IMR-90 (cell line): ENCODE measurements at regions not wholly inside any gene's neighbourhood (a gene's known extent, or its start where the extent isn't known, plus 50 kb on each side); places are given as distances from the start of the nearest gene placed in this dataset.
"Not testable (repeated sequence)": the region's sequence is repeated elsewhere in the genome, so short reads cannot be mapped to it uniquely, and the experiment has no call there.

Experiments used
- ATAC-seq: fragments of 200-7000 bp; cut with Tn5 transposase; 2 replicates; pipeline ENCODE4 v1.9.1; 2020; ENCODE audit warnings: low read depth, mild to moderate bottlenecking, moderate library complexity
- BruUV-seq: library from RNA; stranded (reverse); fragments of 400-500 nt; replicated peaks from 2 replicates; lab custom pipeline; 2021; lab: Mats Ljungman, UMichigan
- CTCF ChIA-PET: fragments of 300-600 bp; formaldehyde crosslinking; extraction: SDS; loops from one replicate; lab custom pipeline; 2021; ENCODE audit warnings: antibody characterized with exemption; lab: Yijun Ruan, JAX
- POLR2A ChIA-PET: fragments of 300-600 bp; sonication (Branson Sonifier 250); formaldehyde crosslinking; loops from one replicate; lab custom pipeline; 2022; ENCODE audit warnings: antibody characterized with exemption; ENCODE audit not compliant: unreplicated experiment; lab: Charles Lee
- DNase-seq: peaks from one replicate; pipeline ENCODE4 v3.0.0; 2013
- H2AFZ ChIP-seq: replicated peaks from 2 replicates; pipeline ENCODE3; 2013; ENCODE audit warnings: low read length, mild to moderate bottlenecking; ENCODE audit not compliant: poor library complexity
- H2AK5ac ChIP-seq: 2 replicates; pipeline ENCODE4 v1.6.1; 2013; ENCODE audit warnings: low read depth, low read length, inconsistent platforms
- H2AK9ac ChIP-seq: replicated peaks from 2 replicates; pipeline ENCODE3; 2013; ENCODE audit warnings: mild to moderate bottlenecking, low read depth, low read length, moderate library complexity; ENCODE audit not compliant: poor library complexity
- H2BK120ac ChIP-seq: 2 replicates; pipeline ENCODE4 v1.6.1; 2013; ENCODE audit warnings: low read depth, low read length, inconsistent platforms
- H2BK15ac ChIP-seq: 3 replicates; pipeline ENCODE4 v1.6.1; 2013; ENCODE audit warnings: low read depth, low read length, inconsistent platforms
- H2BK20ac ChIP-seq: 2 replicates; pipeline ENCODE4 v1.6.1; 2013; ENCODE audit warnings: low read depth, mild to moderate bottlenecking, inconsistent platforms, low read length, moderate library complexity
- H2BK5ac ChIP-seq: 2 replicates; pipeline ENCODE4 v1.6.1; 2013; ENCODE audit warnings: mild to moderate bottlenecking, low read depth, low read length, inconsistent platforms; ENCODE audit not compliant: poor library complexity, severe bottlenecking
- H3K14ac ChIP-seq: replicated peaks from 2 replicates; pipeline ENCODE4 v1.6.1; 2013; ENCODE audit warnings: low read depth, low read length, inconsistent platforms
- H3K18ac ChIP-seq: 2 replicates; pipeline ENCODE4 v1.6.1; 2013; ENCODE audit warnings: low read depth, low read length, control low read depth
- H3K23ac ChIP-seq: 2 replicates; pipeline ENCODE4 v1.6.1; 2013; ENCODE audit warnings: low read depth, low read length, inconsistent platforms
- H3K27ac ChIP-seq: 2 replicates; pipeline ENCODE4 v1.5.1; 2013; ENCODE audit warnings: mild to moderate bottlenecking, control low read depth, low read length; ENCODE audit not compliant: insufficient read depth
- H3K27me3 ChIP-seq: 2 replicates; pipeline ENCODE4 v1.6.1; 2013; ENCODE audit warnings: low read length; ENCODE audit not compliant: control insufficient read depth, insufficient read depth
- H3K36me3 ChIP-seq: 2 replicates; pipeline ENCODE4 v1.6.1; 2013; ENCODE audit warnings: low read length, mixed read lengths; ENCODE audit not compliant: control insufficient read depth, insufficient read depth
- H3K4ac ChIP-seq: 2 replicates; pipeline ENCODE4 v1.6.1; 2013; ENCODE audit warnings: low read depth, low read length, inconsistent platforms
- H3K4me1 ChIP-seq: 2 replicates; pipeline ENCODE4 v1.6.1; 2013; ENCODE audit warnings: low read length, mixed read lengths; ENCODE audit not compliant: control insufficient read depth, insufficient read depth
- H3K4me2 ChIP-seq: 2 replicates; pipeline ENCODE4 v1.6.1; 2013; ENCODE audit warnings: low read depth, mild to moderate bottlenecking, control low read depth, low read length, moderate library complexity
- H3K4me3 ChIP-seq: 2 replicates; pipeline ENCODE4 v1.5.1; 2013; ENCODE audit warnings: low read depth, mild to moderate bottlenecking, control low read depth, low read length, moderate library complexity; ENCODE audit not compliant: insufficient read depth
- H3K56ac ChIP-seq: 2 replicates; pipeline ENCODE4 v1.6.1; 2013; ENCODE audit warnings: low read length, inconsistent platforms; ENCODE audit not compliant: insufficient read depth; ENCODE audit errors: extremely low read depth
- H3K79me1 ChIP-seq, 2 experiments: 2 replicates each; pipeline ENCODE4 v1.6.1; 2013; ENCODE audit warnings: low read length in 2 of 2, inconsistent platforms in 1 of 2, low read depth in 1 of 2
- H3K9ac ChIP-seq: 2 replicates; pipeline ENCODE4 v1.6.1; 2013; ENCODE audit warnings: low read depth, low read length, control low read depth
- H3K9me1 ChIP-seq: 2 replicates; pipeline ENCODE4 v1.6.1; 2013; ENCODE audit warnings: low read length, inconsistent platforms; ENCODE audit not compliant: insufficient read depth
- H3K9me3 ChIP-seq: 2 replicates; pipeline ENCODE4 v1.6.1; 2013; ENCODE audit warnings: low read length; ENCODE audit not compliant: control insufficient read depth, insufficient read depth
- H4K20me1 ChIP-seq: 2 replicates; pipeline ENCODE4 v1.6.1; 2013; ENCODE audit warnings: low read length, inconsistent platforms; ENCODE audit not compliant: insufficient read depth
- H4K5ac ChIP-seq: 2 replicates; pipeline ENCODE4 v1.6.1; 2013; ENCODE audit warnings: mild to moderate bottlenecking, low read depth, low read length, control low read depth
- H4K8ac ChIP-seq, 2 experiments: 2 replicates each; pipeline ENCODE4 v1.6.1; 2013; ENCODE audit warnings: low read depth in 2 of 2, low read length in 2 of 2, control low read depth in 1 of 2, inconsistent platforms in 1 of 2
- H4K91ac ChIP-seq: 2 replicates; pipeline ENCODE4 v1.6.1; 2013; ENCODE audit warnings: low read depth, low read length, inconsistent platforms; ENCODE audit not compliant: insufficient read depth
- WGBS, 2 experiments: methylation state at CpG; one replicate each; pipeline versions ENCODE4 v1.1.5 to v1.1.7; 2013; ENCODE audit warnings: missing lambda C conversion rate in 2 of 2; ENCODE audit not compliant: insufficient read length in 1 of 2; ENCODE audit errors: extremely low coverage in 2 of 2; 5-methylcytosine and 5-hydroxymethylcytosine counted together
- dilution Hi-C: fragments of 300-500 bp; cut with HindIII; formaldehyde crosslinking; loops from one replicate; pipeline ENCODE4 v1.14.3; 2018; ENCODE audit warnings: low sequenced_read_pairs; ENCODE audit not compliant: unreplicated experiment
- in situ Hi-C: fragments of 300-500 bp; cut with MboI; formaldehyde crosslinking; loops from 3 replicates; pipeline ENCODE4 v1.14.3; 2019; ENCODE audit warnings: low sequenced_read_pairs, inconsistent platforms, mixed read lengths
- intact Hi-C: fragments of 100-400 bp; cut with micrococcal nuclease; formaldehyde crosslinking; loops from 2 replicates; pipeline ENCODE4 v1.10.0; 2022

GRCh38 chr5:20771338-20771737 lies 783.3 kb upstream of the CDH18 start:
- H3K27ac ChIP-seq, BruUV-seq, CTCF ChIA-PET, H3K4me2 ChIP-seq, H2BK20ac ChIP-seq, H4K8ac ChIP-seq, H3K4me1 ChIP-seq, H4K91ac ChIP-seq, ATAC-seq, H3K9me1 ChIP-seq, H4K20me1 ChIP-seq, H4K5ac ChIP-seq, H2AFZ ChIP-seq, DNase-seq, H3K23ac ChIP-seq, H3K18ac ChIP-seq, H3K4me3 ChIP-seq, POLR2A ChIA-PET, intact Hi-C loops, in situ Hi-C loops, H3K9ac ChIP-seq, H2AK9ac ChIP-seq, H3K56ac ChIP-seq, H3K36me3 ChIP-seq, H2BK5ac ChIP-seq, H3K79me1 ChIP-seq, H3K4ac ChIP-seq, H3K14ac ChIP-seq, H2BK120ac ChIP-seq, H2BK15ac ChIP-seq, H3K9me3 ChIP-seq, H3K27me3 ChIP-seq, dilution Hi-C loops, H2AK5ac ChIP-seq: not testable (repeated sequence)
- no CpG with 5 or more reads among the region's 2 CpGs for WGBS, 2 experiments

GRCh38 chr5:20765074-20765473 lies 777.1 kb upstream of the CDH18 start:
- H3K18ac ChIP-seq, CTCF ChIA-PET, H2BK120ac ChIP-seq, H4K8ac ChIP-seq, H3K4me1 ChIP-seq, H3K4me2 ChIP-seq, H3K9ac ChIP-seq, H4K5ac ChIP-seq, H2BK15ac ChIP-seq, DNase-seq, ATAC-seq, H3K4me3 ChIP-seq, H3K9me3 ChIP-seq, H3K27ac ChIP-seq, H3K9me1 ChIP-seq, H3K36me3 ChIP-seq, H3K4ac ChIP-seq, H2BK5ac ChIP-seq, H3K14ac ChIP-seq, H2BK20ac ChIP-seq, H3K23ac ChIP-seq, H4K91ac ChIP-seq, POLR2A ChIA-PET, H2AK9ac ChIP-seq, H2AK5ac ChIP-seq, H2AFZ ChIP-seq, BruUV-seq, H4K20me1 ChIP-seq, H3K79me1 ChIP-seq, H3K56ac ChIP-seq, dilution Hi-C loops, in situ Hi-C loops, intact Hi-C loops, H3K27me3 ChIP-seq: not testable (repeated sequence)
- no CpG with 5 or more reads among the region's 2 CpGs for WGBS, 2 experiments
